Ishikawa (cell line): ENCODE measurements at regions not wholly inside any gene's neighbourhood (a gene's known extent, or its start where the extent isn't known, plus 50 kb on each side); places are given as distances from the start of the nearest gene placed in this dataset.

ENCODE experiments used
- CEBPB ChIP-seq: IDR thresholded peaks from 2 replicates; pipeline ENCODE4 v1.6.1; 2012
- CREB1 ChIP-seq: IDR thresholded peaks from 2 replicates; pipeline ENCODE4 v1.6.1; 2012; ENCODE audit warnings: low read depth
- EGR1 ChIP-seq: IDR thresholded peaks from 2 replicates; pipeline ENCODE4 v1.6.1; 2012
- EP300 ChIP-seq: IDR thresholded peaks from 2 replicates; pipeline ENCODE4 v1.6.1; 2012; ENCODE audit warnings: borderline replicate concordance
- FOXM1 ChIP-seq: IDR thresholded peaks from 2 replicates; pipeline ENCODE4 v1.6.1; 2012; ENCODE audit warnings: low read depth, borderline replicate concordance
- MAX ChIP-seq: IDR thresholded peaks from 2 replicates; pipeline ENCODE4 v1.6.1; 2012
- NFIC ChIP-seq: IDR thresholded peaks from 2 replicates; pipeline ENCODE4 v1.6.1; 2012
- RAD21 ChIP-seq: IDR thresholded peaks from 2 replicates; pipeline ENCODE4 v1.6.1; 2012; ENCODE audit warnings: low read depth
- REST ChIP-seq: IDR thresholded peaks from 2 replicates; pipeline ENCODE4 v1.6.1; 2012; ENCODE audit warnings: low read depth, mild to moderate bottlenecking
- TAF1 ChIP-seq: IDR thresholded peaks from 2 replicates; pipeline ENCODE4 v1.6.1; 2012; ENCODE audit warnings: low read depth, mild to moderate bottlenecking
- TCF12 ChIP-seq: IDR thresholded peaks from 2 replicates; pipeline ENCODE4 v1.6.1; 2012; ENCODE audit warnings: low read depth
- TEAD4 ChIP-seq: IDR thresholded peaks from 2 replicates; pipeline ENCODE4 v1.6.1; 2012
- USF1 ChIP-seq: IDR thresholded peaks from 2 replicates; pipeline ENCODE4 v1.6.1; 2012
- YY1 ChIP-seq: IDR thresholded peaks from 2 replicates; pipeline ENCODE4 v1.6.1; 2012; ENCODE audit warnings: low read depth
- ZBTB7A ChIP-seq: IDR thresholded peaks from 2 replicates; pipeline ENCODE4 v1.6.1; 2012; ENCODE audit warnings: low read depth

GRCh38 chr18:41899535-41899934 lies 55.5 kb upstream of the PIK3C3 start:
- TF ChIP-seq ZBTB7A = no peak
- no peak for TF ChIP-seq RAD21
- no peak for TF ChIP-seq FOXM1
- TF ChIP-seq EP300 = no peak
- no peak for TF ChIP-seq TCF12
- TF ChIP-seq NFIC = no peak
- TF ChIP-seq EGR1 = no peak
- no peak for TF ChIP-seq CREB1
- TF ChIP-seq USF1 = no peak
- TF ChIP-seq TAF1 = no peak
- TF ChIP-seq YY1 = no peak
- no peak for TF ChIP-seq MAX
- TF ChIP-seq REST = no peak
- no peak for TF ChIP-seq TEAD4
- no peak for TF ChIP-seq CEBPB

GRCh38 chr18:41893432-41893831 lies 61.6 kb upstream of the PIK3C3 start:
- TF ChIP-seq EP300 (no peak), RAD21 (no peak), ZBTB7A (no peak), FOXM1 (no peak), EGR1 (no peak), TEAD4 (no peak), CEBPB (no peak), TAF1 (no peak), CREB1 (no peak), USF1 (no peak), YY1 (no peak)

- TF ChIP-seq ZBTB7A = no peak
- TF ChIP-seq MAX = no peak
- TF ChIP-seq NFIC = no peak
- TF ChIP-seq CREB1 = no peak
- TF ChIP-seq YY1 = no peak
- TF ChIP-seq REST = no peak
- no peak for TF ChIP-seq USF1
- no peak for TF ChIP-seq EP300
- no peak for TF ChIP-seq FOXM1
- TF ChIP-seq EGR1 = no peak
- TF ChIP-seq CEBPB = no peak
These were observed 67.9 kb upstream of the PIK3C3 start for GRCh38 chr18:41887100-41887499.

GRCh38 chr18:41886126-41886807 lies 68.8 kb upstream of the PIK3C3 start:
- no peak for TF ChIP-seq CEBPB
- no peak for TF ChIP-seq TCF12
- TF ChIP-seq USF1 = no peak
- no peak for TF ChIP-seq RAD21
- TF ChIP-seq NFIC = no peak

GRCh38 chr18:41881285-41881684 lies 73.7 kb upstream of the PIK3C3 start:
- TF ChIP-seq TAF1 (no peak), USF1 (no peak), NFIC (no peak), TCF12 (no peak), ZBTB7A (no peak), YY1 (no peak), RAD21 (no peak), CEBPB (no peak), CREB1 (no peak), EP300 (no peak), MAX (no peak), FOXM1 (no peak), REST (no peak)
